Stimulated activated CD4-positive, alpha-beta T cell treated with anti-CD3 and anti-CD28 coated beads, TNF-alpha, amount 100 ng/mL, for 4 hours (primary cell): ENCODE measurements at regions not wholly inside any gene's neighbourhood (a gene's known extent, or its start where the extent isn't known, plus 50 kb on each side); places are given as distances from the start of the nearest gene placed in this dataset.

Source experiments
- DNase-seq, 3 experiments: peaks; one replicate each; pipeline ENCODE4 v3.0.0-alpha.2; 2020; ENCODE audit warnings: low read depth in 3 of 3

DNA sequence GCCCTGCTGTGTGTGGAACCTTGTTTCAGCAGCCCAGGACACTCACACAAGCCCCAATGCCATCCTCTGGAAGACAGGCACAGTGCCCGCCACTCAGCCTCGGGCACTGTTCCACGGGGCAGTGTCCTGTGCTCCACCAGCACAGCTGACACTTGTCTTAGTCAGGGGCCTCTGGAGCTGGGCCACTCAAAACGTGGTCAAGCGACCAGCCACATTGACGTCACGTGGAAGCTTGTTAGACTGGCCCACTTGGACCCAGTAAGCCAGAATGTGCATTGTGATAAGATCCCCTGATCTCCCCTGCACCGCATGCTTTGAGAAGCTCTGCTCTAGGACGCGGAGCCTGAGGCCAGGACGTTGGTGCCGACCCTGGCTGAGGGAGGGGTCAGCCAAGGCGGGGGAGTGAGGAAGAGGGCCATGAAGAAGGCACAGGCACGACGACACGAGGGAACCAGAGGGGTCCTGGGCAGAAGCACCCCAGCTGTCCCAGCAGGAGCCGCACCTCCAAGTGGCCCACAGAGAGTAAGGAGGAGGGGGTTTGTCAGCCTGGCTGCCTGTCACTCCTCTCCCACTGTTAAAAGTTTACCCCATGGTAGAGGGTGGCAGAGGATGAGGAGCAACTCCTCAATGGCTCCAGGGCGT is 64.6 kb downstream of the LINC01488 start:
- DNase-seq: no peak

- DNase-seq: peak in 1 of 3 experiments; percentile 34
Observed at GRCh38 chr11:69546735-69547370, 65.4 kb downstream of the LINC01488 start.

DNA sequence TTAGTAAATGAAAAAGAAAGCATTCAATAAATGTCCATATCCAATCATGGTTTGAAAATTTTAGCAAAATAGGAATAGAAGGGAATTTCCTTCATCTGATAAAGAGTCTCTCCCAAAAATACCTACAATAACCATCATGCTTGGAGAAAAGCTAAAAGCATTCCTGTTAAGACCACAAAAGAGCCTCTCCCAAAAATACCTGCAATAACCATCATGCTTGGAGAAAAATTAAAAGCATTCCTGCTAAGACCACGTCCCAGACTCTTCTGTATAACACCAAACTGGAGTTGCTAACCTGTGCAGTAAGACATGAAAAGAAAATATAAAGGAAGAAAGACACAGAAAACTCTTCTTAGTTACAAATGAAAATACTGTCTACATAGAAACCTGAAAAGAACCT is 69.4 kb downstream of the LINC01488 start:
- no peak for DNase-seq

DNA sequence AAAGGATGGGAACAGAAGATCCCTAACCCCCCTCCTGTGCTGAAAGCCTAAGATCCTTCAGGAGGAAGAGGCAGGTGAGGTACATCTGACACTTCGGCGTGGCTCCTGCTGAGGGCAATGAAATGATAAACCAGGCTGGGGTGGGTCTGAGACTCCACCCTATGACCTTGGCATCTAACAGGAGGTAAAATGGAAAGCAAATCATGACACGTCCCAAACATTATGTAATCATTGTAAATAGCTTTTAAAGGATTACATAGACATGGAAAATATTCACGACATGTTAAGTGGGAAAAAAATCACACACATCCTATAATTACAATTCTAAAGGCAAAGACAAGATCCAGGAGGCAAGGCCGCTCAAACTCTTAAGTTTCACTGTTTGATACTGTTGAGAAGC is 70.5 kb downstream of the LINC01488 start:
- DNase-seq: no peak

GRCh38 chr11:69552951-69553350 is 71.5 kb downstream of the LINC01488 start:
- DNase-seq: no peak

DNA sequence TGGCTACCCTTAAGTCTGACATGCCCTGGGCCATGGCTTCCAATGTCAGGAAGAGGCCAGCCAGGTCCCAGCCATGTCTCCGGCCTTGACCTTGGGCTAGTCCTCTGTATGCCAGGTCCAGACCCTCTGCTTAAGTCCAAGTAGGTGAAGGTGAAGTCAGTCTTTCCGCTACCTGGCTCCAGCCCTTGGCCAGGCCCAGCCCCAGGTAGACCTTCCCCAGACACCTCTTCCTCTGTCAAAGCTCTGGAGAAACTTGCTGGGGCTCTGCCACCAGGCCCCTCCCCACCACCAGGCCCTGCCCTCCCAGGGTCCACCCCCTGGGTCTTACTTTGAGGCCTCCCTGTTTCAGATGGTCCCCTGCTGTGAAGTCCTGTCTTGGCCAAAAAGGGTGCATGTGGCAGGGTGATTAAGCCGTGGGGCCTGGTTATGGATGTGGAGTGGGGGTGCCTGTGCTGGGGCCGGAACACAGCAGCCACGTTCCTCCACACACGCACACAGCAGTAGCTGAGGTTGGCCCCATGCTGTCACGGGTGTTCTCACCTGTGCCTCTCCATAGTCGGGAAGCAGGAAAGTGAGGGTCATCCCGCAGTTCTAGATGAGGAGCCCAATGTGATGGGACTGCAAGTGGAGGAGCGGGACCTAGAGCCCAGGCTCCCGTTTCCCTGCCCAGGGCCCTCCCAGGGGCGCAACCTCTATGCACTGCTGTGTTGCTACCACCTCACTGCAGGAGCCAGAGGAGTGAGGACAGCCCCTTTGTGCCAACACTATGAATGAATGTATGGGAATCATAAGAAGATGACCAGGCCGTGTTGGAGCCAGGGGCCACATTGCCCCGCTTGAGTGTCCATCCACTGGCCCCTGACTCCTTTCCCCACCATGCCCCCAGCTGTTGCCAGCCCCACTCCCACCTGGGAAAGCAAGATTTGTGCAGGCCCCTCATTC is 72.2 kb downstream of the LINC01488 start:
- no peak for DNase-seq

- DNase-seq: no peak
Observed at GRCh38 chr11:69554849-69555248, 73.4 kb downstream of the LINC01488 start.

- no peak for DNase-seq
Observed at GRCh38 chr11:69557266-69557665, 75.8 kb downstream of the LINC01488 start.

GRCh38 chr11:69558519-69558941 is 77.1 kb downstream of the LINC01488 start:
- DNase-seq: peak in 2 of 3 experiments; percentile 12 to 25

DNA sequence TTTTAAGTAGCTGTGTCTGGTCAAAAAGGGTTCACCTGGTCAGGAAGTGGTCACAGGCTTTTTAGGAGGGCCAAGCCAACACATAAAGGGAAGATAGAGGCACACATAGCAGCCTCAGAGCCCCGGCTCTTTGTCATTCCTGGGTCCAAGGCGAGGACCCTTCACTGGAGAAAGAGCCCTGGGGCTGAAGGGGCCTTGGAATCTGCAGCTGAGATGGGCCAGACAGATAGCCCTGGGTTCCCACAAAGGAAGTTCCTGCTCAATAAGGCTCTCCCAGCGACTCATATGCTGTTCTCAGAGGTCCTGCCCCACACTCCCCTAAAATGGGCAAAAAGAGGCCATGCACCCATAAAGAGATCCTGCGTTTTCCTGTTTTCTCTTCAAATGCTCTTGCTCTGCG is 77.7 kb downstream of the LINC01488 start:
- no peak for DNase-seq

DNA sequence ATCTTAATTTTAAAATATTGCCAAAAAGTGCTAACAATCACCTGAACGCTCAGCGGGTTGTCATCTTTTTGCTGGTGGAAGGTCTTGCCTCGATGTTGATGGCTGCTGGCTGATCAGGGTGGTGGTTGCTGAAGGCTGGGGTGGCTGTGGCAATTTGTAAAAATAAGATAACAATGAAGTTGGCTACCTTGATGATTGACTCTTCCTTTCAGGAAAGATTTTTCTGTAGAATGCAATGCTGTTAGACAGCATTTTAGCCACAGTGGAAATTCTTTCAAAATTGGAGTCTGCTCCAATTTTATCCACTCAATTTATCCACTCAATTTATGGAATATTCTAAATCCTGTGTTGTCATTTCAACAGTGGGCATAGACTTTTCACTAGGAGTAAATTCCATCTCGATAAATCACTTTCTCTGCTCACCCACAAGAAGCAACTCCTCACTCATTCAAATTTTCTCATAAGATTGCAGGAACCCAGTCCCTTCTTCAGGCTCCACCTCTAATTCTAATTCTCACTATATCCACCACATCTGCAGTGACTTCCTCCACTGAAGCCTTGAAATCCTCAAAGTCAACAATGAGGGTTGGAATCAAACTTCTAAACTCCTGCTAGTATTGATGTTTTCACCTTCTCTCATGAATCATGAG is 78.8 kb downstream of the LINC01488 start:
- no peak for DNase-seq

DNA sequence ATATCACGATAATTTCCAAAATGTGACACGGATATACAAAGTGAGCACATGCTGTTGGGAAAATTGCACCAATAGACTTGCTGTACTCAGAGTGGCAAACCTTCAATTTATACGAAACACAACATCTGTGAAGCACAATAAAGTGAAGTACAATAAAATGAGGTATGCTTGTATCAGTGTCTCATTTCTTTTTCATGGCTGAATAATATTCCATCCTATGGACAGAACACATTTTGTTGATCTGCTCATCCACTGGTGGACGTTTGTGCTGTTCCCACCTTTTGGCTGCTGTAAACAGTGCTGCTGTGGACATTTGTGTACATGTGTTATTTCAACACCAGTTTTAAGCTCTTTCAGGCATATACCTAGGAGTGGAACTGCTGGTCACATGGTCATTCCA is 78.7 kb upstream of the CCND1 start:
- DNase-seq: no peak

- no peak for DNase-seq
Observed at GRCh38 chr11:69562816-69563215, 78.1 kb upstream of the CCND1 start.

DNA sequence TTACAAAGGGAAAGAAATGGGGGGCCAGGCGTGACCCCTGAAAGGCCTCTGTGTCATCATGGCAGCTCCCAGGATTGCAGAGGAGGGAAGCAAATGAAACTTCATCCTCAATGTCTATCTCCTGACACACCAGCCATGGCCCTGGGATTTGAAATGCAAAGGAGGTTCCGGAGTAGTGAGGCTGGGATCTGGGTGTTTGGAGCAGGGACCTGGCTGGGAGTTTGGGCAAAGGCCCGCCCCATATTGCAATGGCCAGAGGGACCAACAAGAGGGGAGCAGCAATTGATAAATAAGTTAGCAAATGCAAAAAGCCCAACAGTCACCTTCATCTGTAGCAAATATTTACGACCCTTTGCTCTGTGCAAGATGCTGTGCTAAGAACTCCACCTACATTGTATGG is 77.7 kb upstream of the CCND1 start:
- no peak for DNase-seq

DNA sequence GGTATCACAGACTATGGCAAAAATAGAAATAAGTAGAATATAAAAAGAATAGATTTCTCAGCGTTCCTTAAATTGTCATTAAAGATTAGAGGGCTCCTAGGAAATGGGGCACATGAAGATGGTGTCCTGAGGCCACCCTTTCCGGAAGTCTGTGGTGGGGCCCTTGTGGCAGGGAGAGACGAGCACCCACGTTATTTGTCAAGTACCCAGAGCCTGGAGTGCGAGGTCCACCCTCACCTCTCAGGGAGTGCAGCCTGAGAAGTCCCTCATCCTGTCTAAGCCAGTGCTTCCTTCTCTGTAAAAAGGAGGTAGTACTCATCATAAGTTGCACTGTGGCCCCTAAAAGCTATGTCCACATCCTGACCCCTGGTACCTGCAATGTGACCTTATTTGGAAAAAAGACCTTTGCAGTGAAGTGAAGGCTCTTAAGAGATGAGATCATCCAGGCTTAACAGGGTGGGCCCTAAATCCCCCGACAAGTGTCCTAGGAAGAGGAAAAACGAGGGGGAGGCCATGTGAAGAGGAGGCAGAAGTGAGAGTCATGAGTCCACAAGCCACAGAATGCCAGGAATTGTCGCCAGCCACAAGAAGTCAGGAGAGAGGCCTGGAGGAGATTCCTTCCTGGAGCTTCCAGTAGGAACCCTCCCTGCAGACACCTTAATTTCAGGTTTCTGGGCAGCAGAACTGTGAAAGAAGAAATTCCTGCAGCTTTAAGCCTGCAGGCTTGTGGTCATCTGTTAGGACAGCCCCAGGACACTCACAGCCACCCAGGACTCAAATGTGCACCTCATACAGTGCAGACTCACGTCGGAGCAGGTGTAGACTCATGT is 76.8 kb upstream of the CCND1 start:
- DNase-seq: no peak

GRCh38 chr11:69566001-69566400 is 75.0 kb upstream of the CCND1 start:
- DNase-seq: no peak

DNA sequence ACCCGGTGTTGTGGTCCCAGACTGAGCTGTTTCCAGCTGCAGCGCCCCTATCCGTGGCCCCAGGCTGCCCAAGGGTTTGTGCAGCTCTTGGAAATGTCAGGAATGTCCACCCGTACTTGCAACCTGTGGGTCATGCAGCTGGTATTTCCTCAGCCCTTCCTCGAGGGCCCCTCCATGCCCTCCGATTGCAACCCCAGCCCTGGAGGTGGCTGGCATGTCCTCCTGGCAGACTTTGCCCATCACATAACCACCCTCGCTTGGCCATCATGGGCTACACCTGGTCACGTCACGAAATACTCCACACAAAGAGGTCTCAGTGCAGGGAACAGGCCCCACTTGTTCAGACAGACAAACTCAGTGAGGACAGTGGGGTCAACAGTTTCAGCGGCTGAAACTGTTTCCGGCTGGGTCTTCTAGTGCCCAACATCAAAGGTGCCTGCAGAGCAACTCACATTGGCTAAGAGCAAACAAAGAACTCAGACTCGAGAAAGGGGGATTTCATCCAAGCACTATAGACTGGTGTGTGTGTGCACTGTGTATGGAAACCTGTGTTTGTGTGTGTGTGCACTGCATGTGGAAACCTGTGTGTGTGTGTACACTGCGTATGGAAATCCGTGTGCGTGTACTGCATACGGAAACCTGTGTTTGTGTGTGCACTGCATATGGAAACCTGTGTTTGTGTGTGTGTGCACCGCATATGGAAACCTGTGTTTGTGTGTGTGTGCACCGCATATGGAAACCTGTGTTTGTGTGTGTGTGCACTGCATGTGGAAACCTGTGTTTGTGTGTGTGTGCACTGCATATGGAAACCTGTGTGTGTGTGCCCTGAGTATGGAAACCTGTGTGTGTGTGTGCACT is 72.8 kb upstream of the CCND1 start:
- no peak for DNase-seq

- DNase-seq: no peak
Observed at GRCh38 chr11:69568809-69569097, 72.2 kb upstream of the CCND1 start.

DNA sequence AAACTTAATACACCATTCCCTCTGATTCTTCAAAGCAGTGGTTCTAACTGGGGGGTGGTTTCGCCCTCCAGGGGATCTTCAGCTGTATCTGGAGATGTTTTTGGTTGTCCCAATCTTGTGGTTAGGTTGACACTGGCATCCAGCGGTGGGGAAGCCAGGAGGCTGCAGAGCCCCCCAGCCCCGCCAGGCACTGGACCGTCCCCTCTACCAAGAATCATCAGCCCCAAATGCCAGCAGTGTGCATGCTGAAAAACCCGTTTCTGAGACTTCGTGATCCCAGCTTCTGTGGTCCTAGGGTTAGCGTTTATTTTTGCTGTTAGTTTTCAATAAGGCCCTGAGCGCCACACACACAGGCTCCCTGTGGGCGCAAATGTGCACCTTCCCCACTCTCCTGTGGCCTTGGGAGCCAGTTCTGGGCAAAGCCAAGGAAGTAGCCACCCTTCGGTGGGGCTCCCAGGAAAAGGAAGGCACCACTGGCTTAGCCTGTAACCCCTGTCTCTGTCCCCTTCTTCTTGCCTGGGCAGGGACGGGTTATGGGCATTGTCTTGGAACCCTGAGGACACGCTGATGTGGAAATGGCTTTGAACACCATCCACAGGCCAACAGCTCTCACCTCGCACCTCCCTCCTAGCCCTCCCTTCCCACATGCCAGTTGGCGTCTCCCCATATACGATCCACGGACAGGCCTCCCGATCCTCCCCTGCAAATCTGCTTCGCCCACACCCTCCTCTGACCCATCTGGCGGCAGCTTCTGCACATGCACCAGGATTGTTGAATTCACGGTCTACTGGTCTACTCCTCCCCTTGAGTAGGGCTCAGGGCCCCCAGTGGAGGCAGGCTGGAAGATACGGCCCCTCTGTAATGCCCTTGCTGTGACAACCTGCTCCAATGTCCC is 71.4 kb upstream of the CCND1 start:
- DNase-seq: no peak
